GM12874 (cell line): ENCODE measurements at regions not wholly inside any gene's neighbourhood (a gene's known extent, or its start where the extent isn't known, plus 50 kb on each side); places are given as distances from the start of the nearest gene placed in this dataset.

Experiments used
- CTCF ChIP-seq: IDR thresholded peaks from 2 replicates; pipeline ENCODE4 v1.5.1; 2011; ENCODE audit warnings: low read depth, mild to moderate bottlenecking, control low read depth, low read length, moderate library complexity; ENCODE audit not compliant: insufficient read depth

- TF ChIP-seq CTCF, result no peak
These were observed 118.8 kb upstream of the MTAP start for GRCh38 chr9:21683484-21684175.

- no peak for TF ChIP-seq CTCF
These were observed 118.2 kb upstream of the MTAP start for GRCh38 chr9:21684231-21684630.

- TF ChIP-seq CTCF, result no peak
These were observed 117.5 kb upstream of the MTAP start for GRCh38 chr9:21684831-21685362.

GRCh38 chr9:21685502-21685901 lies 116.9 kb upstream of the MTAP start:
- TF ChIP-seq CTCF, result no peak

GRCh38 chr9:21686738-21687137 lies 115.7 kb upstream of the MTAP start:
- no peak for TF ChIP-seq CTCF

- no peak for TF ChIP-seq CTCF
These were observed 115.1 kb upstream of the MTAP start for GRCh38 chr9:21687351-21687750.

- no peak for TF ChIP-seq CTCF
These were observed 114.0 kb upstream of the MTAP start for GRCh38 chr9:21688108-21689102.
